GM19043 (cell line): ENCODE measurements at regions not wholly inside any gene's neighbourhood (a gene's known extent, or its start where the extent isn't known, plus 50 kb on each side); places are given as distances from the start of the nearest gene placed in this dataset.
A peak's percentile ranks its signal among the peaks of the same experiment; 100 is the strongest.

Experiments
- ATAC-seq: cut with Tn5 transposase; IDR thresholded peaks from one replicate; pipeline ENCODE4 v1.9.1; 2021; ENCODE audit warnings: low read depth; ENCODE audit not compliant: unreplicated experiment

- ATAC-seq, result no peak
Observed at GRCh38 chr7:113491305-113491704, 373.0 kb upstream of the SMIM30 start.

DNA sequence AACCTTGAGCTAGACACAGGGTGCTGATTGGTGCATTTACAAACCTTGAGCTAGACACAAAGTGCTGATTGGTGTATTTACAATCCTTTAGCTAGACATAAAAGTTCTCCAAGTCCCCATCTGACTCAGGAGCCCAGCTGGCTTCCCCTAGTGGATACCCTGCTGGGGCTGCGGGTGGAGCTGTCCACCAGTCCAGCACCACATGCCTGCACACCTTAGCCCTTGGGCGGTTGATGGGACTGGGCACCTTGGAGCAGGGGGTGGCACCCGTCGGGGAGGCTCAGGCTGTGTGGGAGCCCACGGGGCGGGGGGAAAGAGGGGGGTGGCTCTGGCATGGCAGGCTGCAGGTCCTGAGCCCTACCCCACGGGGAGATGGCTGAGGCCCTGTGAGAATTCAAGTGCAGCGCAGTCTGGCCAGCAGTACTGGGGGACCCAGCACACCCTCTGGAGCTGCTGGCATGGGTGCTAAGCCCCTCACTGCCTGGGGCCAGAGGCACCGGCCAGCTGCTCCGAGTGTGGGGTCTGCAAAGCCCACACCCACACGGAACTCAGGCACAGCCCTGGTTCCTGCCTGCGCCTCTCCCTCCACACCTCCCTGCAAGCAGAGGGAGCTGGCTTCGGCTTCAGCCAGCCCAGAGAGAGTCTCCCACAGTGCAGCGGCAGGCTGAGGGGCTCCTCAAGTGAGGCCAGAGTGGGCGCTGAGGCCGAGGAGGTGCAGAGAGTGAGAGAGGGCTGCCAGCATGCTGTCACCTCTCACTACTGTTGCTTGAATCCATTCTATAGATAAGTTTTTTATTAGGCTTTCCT lies 369.8 kb upstream of the SMIM30 start:
- no peak for ATAC-seq

DNA sequence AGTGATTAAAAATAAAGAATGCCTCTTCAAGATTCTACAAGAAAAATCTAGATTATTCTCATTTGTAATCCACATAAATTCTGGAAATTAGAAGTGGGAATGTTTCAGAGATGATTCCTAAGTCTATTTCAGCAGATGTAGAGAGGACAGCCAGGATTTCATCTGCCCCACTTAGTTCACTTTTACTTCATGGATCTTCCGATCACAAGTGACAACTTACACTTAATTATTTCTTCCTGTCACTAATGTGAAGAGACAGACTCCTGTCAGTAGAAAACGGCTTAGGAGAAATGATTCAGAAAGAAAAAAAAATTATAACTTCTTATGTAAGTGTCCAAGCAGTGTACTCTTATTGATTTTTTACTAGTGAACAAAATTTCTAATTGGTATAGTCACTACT lies 368.2 kb upstream of the SMIM30 start:
- no peak for ATAC-seq

DNA sequence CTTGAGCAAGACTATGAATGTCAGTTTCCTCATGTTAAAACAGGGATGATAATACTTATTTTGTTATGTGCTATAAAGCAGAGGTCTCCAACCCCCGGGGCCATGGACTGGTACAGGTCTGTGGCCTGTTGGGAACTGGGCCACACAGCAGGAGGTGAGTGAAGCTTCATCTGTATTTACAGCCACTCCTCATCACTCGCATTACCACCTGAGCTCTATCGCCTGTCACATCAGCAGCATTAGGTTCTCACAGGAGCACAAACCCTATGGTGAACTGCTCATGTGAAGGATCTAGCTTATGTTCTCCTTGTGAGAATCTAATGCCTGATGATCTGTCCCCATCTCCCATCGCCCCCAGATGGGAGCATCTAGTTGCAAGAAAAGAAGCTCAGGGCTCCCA lies 365.3 kb upstream of the SMIM30 start:
- ATAC-seq, result no peak

- no peak for ATAC-seq
Observed at GRCh38 chr7:113480537-113480936, 362.2 kb upstream of the SMIM30 start.

DNA sequence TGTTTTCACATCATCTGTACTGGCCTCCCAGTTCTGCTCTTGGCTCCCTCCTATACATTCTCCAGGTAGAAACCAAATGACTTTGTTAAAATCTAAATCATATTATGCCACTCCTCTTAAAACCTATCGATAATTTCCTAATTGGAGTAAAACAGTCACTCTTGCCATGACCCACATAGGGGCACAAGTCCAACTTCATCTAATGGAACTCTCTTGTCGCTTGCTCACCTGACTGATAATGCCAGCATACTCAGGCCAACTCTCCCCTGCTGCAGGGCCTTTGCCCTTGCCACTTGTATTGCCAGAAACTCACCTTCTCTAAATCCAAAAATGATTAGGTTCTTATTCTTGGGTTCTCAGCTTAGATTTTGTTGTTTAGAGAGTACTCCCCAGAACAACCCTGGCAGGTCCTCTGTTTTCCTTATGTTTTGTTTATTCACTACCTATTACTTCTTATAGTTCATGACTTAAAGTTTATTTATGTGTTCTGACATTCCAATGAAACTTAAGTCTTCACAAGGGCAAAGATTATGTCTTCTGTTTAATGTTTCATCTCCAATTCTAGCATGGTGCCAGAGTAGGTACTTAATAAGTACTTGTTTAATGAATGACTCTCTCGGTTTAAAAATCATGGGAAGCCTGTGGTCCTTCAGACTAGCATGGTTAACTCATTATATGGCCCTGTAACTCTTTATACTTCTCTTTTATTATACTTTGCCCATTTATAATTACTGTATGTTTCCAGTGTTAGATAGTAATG lies 345.9 kb upstream of the SMIM30 start:
- ATAC-seq, result no peak

- no peak for ATAC-seq
Observed at GRCh38 chr7:113460067-113460466, 341.7 kb upstream of the SMIM30 start.

DNA sequence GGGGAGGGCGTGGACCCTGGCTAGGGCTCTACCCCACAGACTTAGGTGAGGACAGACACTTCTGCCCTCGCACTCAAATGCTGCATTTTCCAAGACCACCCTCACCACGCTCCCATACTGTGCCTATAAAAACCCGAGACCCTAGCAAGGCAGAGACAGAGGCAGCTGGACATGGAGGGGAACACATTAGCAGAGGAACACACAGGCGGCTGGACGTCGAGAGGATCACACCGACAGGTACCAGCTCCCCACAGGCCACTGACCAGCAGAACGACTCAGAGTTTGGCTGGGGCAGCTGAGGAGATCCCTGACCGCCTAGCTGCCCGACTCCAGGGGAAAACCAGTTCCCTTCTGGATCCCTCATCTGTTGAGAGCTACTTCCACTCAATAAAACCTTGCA lies 338.2 kb upstream of the SMIM30 start:
- no peak for ATAC-seq

GRCh38 chr7:113454597-113455169 lies 336.3 kb upstream of the SMIM30 start:
- ATAC-seq, result no peak

DNA sequence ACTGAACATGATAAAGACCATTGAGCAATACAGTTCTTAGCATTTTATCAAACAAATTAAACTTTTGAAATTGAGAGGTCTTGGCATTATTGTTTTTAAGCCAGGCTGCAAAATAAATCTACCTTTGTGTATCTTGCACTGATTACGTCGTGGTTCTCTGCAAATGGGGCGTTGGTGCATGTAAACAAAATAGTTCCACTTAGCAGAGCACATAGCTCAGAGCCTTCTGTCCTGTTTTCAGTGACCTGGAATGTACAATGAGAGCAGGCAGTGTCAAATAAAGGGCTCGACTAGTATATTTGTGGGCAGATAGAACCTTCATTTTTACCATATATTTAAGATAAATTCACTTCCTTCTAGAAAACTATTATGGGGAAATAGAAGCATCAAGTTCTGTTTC lies 333.9 kb upstream of the SMIM30 start:
- ATAC-seq, result no peak

DNA sequence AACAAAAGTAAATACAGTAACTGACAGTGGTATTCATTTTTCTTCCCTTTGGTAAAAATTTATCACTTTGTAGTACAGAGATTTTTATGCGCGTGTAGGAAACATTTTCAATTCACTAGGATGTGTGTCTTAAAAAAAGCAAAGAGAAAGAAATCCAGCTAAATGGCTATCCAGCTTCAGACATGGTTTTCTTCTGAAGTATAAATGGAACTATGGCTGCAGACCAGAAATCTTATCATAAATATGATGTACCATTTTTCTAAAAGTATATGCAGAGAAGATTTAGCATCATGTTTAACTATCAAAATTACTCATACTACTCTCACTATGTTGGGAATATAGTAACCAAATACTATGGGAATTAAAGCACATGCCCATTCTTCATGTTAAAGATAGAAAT lies 328.4 kb upstream of the SMIM30 start:
- no peak for ATAC-seq

DNA sequence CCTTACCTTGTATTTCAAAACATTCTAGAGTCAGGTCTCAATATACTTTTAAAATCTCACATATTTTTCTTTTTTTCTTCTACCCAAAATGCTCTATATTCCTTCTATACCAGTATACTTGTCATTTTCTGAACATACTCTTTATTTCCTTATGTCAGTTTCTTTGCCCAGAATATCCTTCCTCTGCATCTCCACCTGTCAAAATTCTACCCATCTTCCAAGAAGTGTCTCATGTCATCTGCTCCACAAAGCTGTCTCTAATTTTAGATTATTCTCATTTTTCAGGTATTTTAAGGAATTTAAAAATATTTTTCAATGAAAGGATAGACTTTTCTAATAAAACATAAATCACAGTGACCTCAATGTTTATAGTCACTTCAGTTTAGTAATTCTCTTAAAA lies 328.0 kb upstream of the SMIM30 start:
- ATAC-seq, result no peak

DNA sequence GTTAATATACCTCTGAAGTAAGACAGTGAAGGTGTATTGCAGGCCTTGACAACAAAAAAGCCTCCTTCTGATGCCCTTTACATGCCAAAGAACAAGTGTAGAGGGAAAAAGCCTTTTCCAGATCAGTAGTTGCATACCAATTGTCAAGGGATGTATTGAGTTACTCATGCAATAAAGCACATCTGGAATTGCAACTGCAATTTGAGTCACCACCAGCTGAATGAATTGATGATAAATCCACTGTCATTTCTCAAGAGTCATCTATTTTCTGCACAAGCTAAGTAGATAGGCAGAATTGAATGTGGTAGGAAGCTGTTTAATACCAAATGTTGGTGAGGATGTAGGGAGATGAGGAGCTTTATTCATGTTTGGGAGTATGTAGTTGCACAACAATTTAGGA lies 325.9 kb upstream of the SMIM30 start:
- no peak for ATAC-seq

GRCh38 chr7:113440173-113440572 lies 321.8 kb upstream of the SMIM30 start:
- ATAC-seq, result no peak

DNA sequence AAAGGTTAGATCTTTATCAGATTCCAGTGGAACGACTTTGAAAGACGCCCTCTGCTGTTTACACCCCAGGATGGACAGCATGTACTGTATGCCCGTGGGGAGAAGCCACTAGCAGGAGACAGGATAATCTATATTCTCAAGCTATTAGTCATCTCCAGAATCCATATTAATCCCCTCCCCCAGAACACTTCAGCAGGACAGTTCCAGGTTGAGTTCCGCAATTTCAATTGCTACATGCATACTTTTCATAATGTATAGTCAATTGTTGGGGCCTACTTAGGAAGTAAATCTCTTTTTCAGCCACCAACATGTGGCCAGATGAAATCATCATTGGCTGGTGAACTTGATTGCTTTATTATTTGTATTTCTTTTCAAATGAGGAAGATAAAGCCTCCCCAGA lies 313.1 kb upstream of the SMIM30 start:
- ATAC-seq, result no peak

DNA sequence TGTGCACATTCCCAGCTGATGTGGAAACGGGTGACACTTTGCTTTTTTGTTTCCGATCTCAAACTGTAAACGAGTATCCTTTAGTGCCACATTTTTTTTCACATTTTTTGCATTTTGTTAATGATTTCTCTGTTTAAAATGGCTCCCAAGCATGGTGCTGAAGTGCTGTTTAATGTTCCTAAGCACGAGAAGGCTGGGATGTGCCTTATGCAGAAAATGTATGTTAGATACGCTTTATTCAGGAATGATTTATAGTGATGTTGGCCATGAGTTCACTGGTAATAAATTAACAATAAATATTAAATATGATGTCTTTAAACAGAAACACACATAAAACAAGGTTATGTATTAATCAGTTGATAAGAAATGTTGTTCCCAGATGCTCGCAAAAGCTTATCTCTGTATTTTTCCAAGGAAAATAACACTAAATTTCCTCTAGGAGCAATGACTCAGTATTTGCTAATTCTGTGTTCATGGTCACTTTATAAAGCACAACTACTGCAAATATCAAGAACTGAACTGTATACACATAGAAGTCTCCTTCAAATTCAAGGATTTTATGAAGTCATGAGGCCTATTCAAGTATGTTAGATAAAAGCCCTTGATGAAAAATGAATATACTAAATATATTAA lies 305.9 kb upstream of the SMIM30 start:
- no peak for ATAC-seq

DNA sequence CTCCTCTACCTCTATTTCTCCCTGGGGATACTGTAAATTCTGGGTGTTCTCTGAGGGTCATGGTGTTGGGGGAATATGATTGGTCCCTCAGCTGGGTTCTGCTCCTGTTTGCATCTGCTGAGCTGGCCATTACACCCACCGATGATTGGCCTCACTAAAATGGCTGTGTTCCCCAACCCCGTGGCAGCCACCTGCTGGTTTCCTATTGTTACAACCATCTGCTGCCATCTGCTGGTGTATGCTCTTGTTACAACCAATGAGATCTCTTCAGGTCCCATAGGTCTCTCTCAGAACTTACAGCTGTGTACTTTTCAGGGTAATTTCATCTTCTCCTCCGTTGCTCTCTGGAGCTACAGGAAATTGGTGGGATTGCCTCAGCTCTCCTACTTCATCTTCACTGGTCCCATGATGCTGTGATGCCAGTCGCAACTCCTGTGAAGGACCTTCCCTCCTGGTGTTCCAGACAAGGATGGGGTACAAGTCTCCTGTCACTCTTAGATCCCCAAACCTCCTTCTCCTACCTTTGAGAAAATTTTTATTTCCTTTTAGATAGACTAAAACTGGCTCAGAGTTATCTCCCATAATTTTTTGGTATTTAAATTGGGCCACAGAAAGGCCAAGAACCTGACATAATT lies 303.5 kb upstream of the SMIM30 start:
- ATAC-seq, result peak; percentile 100

- ATAC-seq, result no peak
Observed at GRCh38 chr7:113414401-113415035, 296.2 kb upstream of the SMIM30 start.

GRCh38 chr7:113412410-113412809 lies 294.1 kb upstream of the SMIM30 start:
- no peak for ATAC-seq

GRCh38 chr7:113410796-113411195 lies 292.4 kb upstream of the SMIM30 start:
- no peak for ATAC-seq
